Hepatocyte (in vitro differentiated cells): ENCODE measurements at regions not wholly inside any gene's neighbourhood (a gene's known extent, or its start where the extent isn't known, plus 50 kb on each side); places are given as distances from the start of the nearest gene placed in this dataset.

Source experiments
- DNase-seq: peaks from one replicate; pipeline ENCODE4 v3.0.0-alpha.2; 2016; ENCODE audit warnings: low spot score
- H2AFZ ChIP-seq: fragments of 200-600 bp; sonication (generic); 2 replicates; pipeline ENCODE4 v1.6.0; 2016; ENCODE audit warnings: antibody characterized with exemption, mild to moderate bottlenecking
- H3K27ac ChIP-seq: fragments of 200-600 bp; sonication (generic); 2 replicates; pipeline ENCODE4 v1.5.1; 2016; ENCODE audit warnings: mild to moderate bottlenecking
- H3K27me3 ChIP-seq: fragments of 200-600 bp; sonication (generic); 2 replicates; pipeline ENCODE4 v1.6.1; 2016
- H3K36me3 ChIP-seq: fragments of 200-600 bp; sonication (generic); replicated peaks from 2 replicates; pipeline ENCODE4 v1.5.1; 2016; ENCODE audit warnings: low read depth; ENCODE audit not compliant: insufficient read depth
- H3K4me1 ChIP-seq: fragments of 200-600 bp; sonication (generic); 2 replicates; pipeline ENCODE4 v1.5.1; 2016; ENCODE audit warnings: mild to moderate bottlenecking, moderate library complexity; ENCODE audit not compliant: insufficient read depth
- H3K4me2 ChIP-seq: fragments of 200-600 bp; sonication (generic); 2 replicates; pipeline ENCODE4 v1.6.0; 2016
- H3K4me3 ChIP-seq: fragments of 200-600 bp; sonication (generic); 2 replicates; pipeline ENCODE4 v1.5.1; 2016; ENCODE audit warnings: mild to moderate bottlenecking
- H3K79me2 ChIP-seq: fragments of 200-600 bp; sonication (generic); 2 replicates; pipeline ENCODE4 v1.6.0; 2017; ENCODE audit warnings: mild to moderate bottlenecking
- H3K9me2 ChIP-seq: fragments of 200-600 bp; sonication (generic); replicated peaks from 2 replicates; pipeline ENCODE4 v1.6.0; 2017; ENCODE audit warnings: mild to moderate bottlenecking; ENCODE audit not compliant: insufficient read depth
- H3K9me3 ChIP-seq: fragments of 200-600 bp; sonication (generic); 2 replicates; pipeline ENCODE4 v1.5.1; 2016; ENCODE audit warnings: low read depth, mild to moderate bottlenecking
- H4K20me1 ChIP-seq: fragments of 200-600 bp; sonication (generic); 2 replicates; pipeline ENCODE4 v1.6.0; 2016; ENCODE audit warnings: mild to moderate bottlenecking; ENCODE audit not compliant: insufficient read depth, poor library complexity, severe bottlenecking
- EZH2 ChIP-seq: fragments of 200-600 bp; sonication (generic); IDR thresholded peaks from 2 replicates; pipeline ENCODE4 v1.6.1; 2016; ENCODE audit warnings: antibody characterized with exemption, mild to moderate bottlenecking, borderline replicate concordance
- EZH2phosphoT487 ChIP-seq: fragments of 200-600 bp; sonication (generic); IDR thresholded peaks from one replicate; pipeline ENCODE4 v1.6.1; 2018; ENCODE audit warnings: antibody characterized with exemption, mild to moderate bottlenecking, low read depth, moderate library complexity; ENCODE audit not compliant: unreplicated experiment, severe bottlenecking
- WGBS: methylation state at CpG from one replicate; pipeline ENCODE4 v1.1.6; 2016; ENCODE audit warnings: low lambda C conversion rate; ENCODE audit errors: missing lambda C conversion rate; 5-methylcytosine and 5-hydroxymethylcytosine counted together
- TF ChIP-seq, protein P1 (sequence below): fragments of 200-600 bp; sonication (generic); IDR thresholded peaks from 2 replicates; pipeline ENCODE4 v1.5.1; 2016; ENCODE audit warnings: antibody characterized with exemption, mild to moderate bottlenecking; ENCODE audit not compliant: poor library complexity

DNA sequence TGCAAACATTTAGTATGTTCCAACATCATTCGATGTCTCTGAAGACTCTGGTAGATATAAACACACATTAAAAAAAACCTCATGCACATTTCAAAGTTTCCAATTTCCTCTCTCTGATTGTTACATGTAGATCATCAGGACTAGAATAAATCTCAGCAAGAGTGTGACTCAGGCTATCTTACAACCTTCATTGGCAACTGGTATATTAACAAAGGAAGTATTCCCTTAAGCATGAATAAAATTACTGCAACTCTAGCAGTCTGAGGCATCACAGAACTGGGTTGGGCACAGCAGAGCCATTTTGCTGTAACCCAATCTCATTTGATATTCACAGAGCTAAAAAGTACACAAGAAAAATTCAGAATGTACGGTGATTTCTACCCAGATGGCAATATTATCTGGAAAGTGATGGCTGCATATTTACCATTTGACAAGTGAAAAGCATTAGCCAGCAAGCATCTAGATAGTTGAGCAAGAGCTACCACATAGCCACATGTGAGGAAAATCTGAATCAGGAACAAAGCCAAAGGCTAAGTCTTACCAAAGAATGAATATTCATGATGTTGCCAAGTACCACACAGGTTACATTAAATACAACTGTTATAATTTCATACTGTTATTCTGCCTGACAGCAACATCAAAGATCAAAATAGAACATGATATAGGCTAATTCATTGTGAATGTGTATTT is 232.2 kb downstream of the CRPPA start:
- Histone ChIP-seq H2AFZ (no peak overlapping the region), H4K20me1 (no peaks in the 10 kb centered on the region), H3K79me2 (no peaks in the 10 kb centered on the region), H3K4me3 (no peak overlapping the region), H3K4me1 (no peaks in the 10 kb centered on the region), H3K36me3 (no peaks in the 10 kb centered on the region), H3K9me3 (no peaks in the 10 kb centered on the region), H3K9me2 (no peaks in the 10 kb centered on the region), H3K4me2 (no peak overlapping the region), H3K27ac (no peak overlapping the region), H3K27me3 (no peaks in the 10 kb centered on the region)
- no peak for TF ChIP-seq EZH2
- TF ChIP-seq, protein P1, sequence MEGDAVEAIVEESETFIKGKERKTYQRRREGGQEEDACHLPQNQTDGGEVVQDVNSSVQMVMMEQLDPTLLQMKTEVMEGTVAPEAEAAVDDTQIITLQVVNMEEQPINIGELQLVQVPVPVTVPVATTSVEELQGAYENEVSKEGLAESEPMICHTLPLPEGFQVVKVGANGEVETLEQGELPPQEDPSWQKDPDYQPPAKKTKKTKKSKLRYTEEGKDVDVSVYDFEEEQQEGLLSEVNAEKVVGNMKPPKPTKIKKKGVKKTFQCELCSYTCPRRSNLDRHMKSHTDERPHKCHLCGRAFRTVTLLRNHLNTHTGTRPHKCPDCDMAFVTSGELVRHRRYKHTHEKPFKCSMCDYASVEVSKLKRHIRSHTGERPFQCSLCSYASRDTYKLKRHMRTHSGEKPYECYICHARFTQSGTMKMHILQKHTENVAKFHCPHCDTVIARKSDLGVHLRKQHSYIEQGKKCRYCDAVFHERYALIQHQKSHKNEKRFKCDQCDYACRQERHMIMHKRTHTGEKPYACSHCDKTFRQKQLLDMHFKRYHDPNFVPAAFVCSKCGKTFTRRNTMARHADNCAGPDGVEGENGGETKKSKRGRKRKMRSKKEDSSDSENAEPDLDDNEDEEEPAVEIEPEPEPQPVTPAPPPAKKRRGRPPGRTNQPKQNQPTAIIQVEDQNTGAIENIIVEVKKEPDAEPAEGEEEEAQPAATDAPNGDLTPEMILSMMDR: no peak
- TF ChIP-seq EZH2phosphoT487: no peak
- DNase-seq: no peak
- WGBS: 95% methylated on average over 2 of the region's 2 CpGs

DNA sequence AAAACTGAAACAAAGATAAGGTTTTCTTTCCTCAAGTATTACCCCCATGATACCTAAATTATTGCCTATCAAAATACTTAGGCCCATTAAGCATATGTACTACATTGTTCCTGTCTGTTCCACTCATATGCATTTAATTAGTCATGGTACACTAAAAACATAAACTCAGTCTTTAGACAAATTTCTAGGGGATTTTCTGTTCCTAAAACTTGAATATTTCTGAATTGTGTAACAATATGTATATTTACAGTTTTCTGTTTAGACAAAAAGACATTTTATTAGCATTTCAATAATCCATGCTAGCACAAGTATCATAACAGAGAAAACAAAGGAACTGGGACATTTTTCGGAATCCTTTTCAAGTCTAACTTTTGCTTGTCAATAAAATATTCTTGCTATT is 234.2 kb downstream of the CRPPA start:
- no peaks in the 10 kb centered on the region for H3K9me3 ChIP-seq
- H3K4me1 ChIP-seq: no peaks in the 10 kb centered on the region
- no peak overlapping the region for H3K4me3 ChIP-seq
- H3K79me2 ChIP-seq: no peaks in the 10 kb centered on the region
- TF ChIP-seq, protein P1: no peak
- TF ChIP-seq EZH2phosphoT487: no peak
- no peak for TF ChIP-seq EZH2
- no peaks in the 10 kb centered on the region for H3K9me2 ChIP-seq
- WGBS: 83% methylated on average over 1 of the region's 1 CpG
- no peak for DNase-seq
- no peak overlapping the region for H3K27ac ChIP-seq
- H3K36me3 ChIP-seq: no peaks in the 10 kb centered on the region
- no peak overlapping the region for H3K4me2 ChIP-seq
- no peaks in the 10 kb centered on the region for H3K27me3 ChIP-seq
- no peak overlapping the region for H2AFZ ChIP-seq
- no peaks in the 10 kb centered on the region for H4K20me1 ChIP-seq

DNA sequence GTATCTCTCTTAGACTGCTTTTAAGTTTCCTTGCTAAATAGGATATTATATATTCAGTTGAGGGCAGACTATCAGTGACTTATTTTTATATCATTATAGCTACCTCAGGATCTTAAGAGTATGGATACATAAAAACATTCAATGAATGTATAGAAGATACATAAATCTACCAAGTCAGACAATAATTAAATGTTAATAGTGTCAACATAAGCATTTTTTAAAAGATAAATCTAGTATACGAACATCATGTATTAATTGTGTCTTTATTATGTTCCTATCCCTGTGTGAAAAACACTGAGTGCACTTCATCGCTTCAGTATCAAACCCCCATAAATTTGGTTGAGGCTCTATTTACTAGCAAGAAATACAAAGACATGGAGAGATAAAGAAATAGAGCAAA is 242.8 kb downstream of the CRPPA start:
- H3K9me3 ChIP-seq: no peaks in the 10 kb centered on the region
- H3K4me2 ChIP-seq: no peak overlapping the region
- H3K4me1 ChIP-seq: no peaks in the 10 kb centered on the region
- no peak for DNase-seq
- 98% methylated on average over 2 of the region's 2 CpGs for WGBS
- TF ChIP-seq EZH2 (no peak), EZH2phosphoT487 (no peak)
- TF ChIP-seq, protein P1: no peak
- H3K27ac ChIP-seq: no peak overlapping the region
- no peaks in the 10 kb centered on the region for H3K79me2 ChIP-seq
- no peaks in the 10 kb centered on the region for H3K9me2 ChIP-seq
- no peaks in the 10 kb centered on the region for H3K36me3 ChIP-seq
- H3K27me3 ChIP-seq: no peaks in the 10 kb centered on the region
- no peaks in the 10 kb centered on the region for H4K20me1 ChIP-seq
- no peak overlapping the region for H2AFZ ChIP-seq
- no peak overlapping the region for H3K4me3 ChIP-seq

DNA sequence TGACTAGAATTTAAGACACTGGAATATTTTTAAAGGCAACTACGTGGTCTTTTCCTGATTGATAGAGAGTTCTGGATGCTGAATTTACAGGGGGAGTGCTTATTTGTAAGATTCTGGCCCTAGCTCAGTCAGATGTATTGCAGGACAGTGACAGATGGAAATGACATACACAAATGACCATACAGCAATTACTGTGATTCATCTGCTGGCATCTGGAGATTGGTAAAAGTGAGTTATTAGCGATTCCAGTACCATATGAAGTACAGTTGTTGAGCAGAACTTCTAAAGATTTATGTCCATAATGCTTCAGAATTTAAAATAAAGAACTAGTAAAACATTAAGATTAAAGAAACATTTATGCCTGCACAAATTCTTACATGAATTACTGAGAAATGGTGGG is 243.2 kb downstream of the CRPPA start:
- H3K79me2 ChIP-seq: no peaks in the 10 kb centered on the region

More for the DNA sequence above, 243.2 kb downstream of the CRPPA start:
- Histone ChIP-seq H3K36me3 (no peaks in the 10 kb centered on the region), H3K27ac (no peak overlapping the region), H3K4me3 (no peak overlapping the region), H3K4me2 (no peak overlapping the region), H3K9me3 (no peaks in the 10 kb centered on the region), H2AFZ (no peak overlapping the region), H4K20me1 (no peaks in the 10 kb centered on the region), H3K27me3 (no peaks in the 10 kb centered on the region), H3K9me2 (no peaks in the 10 kb centered on the region), H3K4me1 (no peaks in the 10 kb centered on the region)
- WGBS: 86% methylated on average over 2 of the region's 2 CpGs
- no peak for DNase-seq
- no peak for TF ChIP-seq EZH2phosphoT487
- no peak for TF ChIP-seq EZH2
- TF ChIP-seq, protein P1: no peak
